ENCODE measurements at regions not wholly inside any gene's neighbourhood (a gene's known extent, or its start where the extent isn't known, plus 50 kb on each side); places are given as distances from the start of the nearest gene placed in this dataset.

DNA sequence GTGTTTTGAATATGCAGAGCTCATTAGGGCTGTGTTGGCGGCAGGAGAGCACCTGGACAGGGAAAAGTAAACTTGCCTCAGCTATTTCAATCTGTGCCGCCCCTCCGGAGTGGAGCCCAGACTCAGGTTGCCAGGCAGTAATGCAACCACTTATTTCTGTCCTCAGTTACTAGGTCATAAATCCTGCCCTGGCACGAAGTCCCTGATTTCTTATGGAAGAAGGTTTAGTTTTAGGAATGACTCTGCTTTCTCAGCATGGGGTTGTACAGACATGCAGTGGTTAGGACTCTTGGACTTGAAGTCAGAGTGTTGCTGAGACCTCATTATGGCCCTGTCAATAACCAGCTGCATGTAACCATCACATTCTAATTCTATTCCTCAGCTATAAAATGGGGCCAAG lies 98.3 kb upstream of the FGGY start:
- no TSS peak for BruUV-seq (replicated peaks)
- H3K4me3 ChIP-seq: no peak overlapping the region
- FAIRE-seq (no peak), DNase-seq (ENCODE audit: extremely low read depth in 1 of 4, low spot score in 3 of 4) (no peak), ATAC-seq (no peak)
- no peak overlapping the region for H3K27ac ChIP-seq (ENCODE audit: extremely low read depth, low read depth, low read length)
- H3K9me1 ChIP-seq (ENCODE audit: control insufficient read depth, insufficient read depth, low read length): no peaks in the 10 kb centered on the region
- H3K4me1 ChIP-seq (replicated peaks in 1 of 2; ENCODE audit: control insufficient read depth in 2 of 2, insufficient read depth in 2 of 2, low read length in 2 of 2): no peaks in the 10 kb centered on the region
- ChIA-PET CTCF (ENCODE audit: low intra/inter-chr PET ratio) (no interaction called here), POLR2A (no interaction called here)
- H3K36me3 ChIP-seq (ENCODE audit: control insufficient read depth, insufficient read depth, low read length): no peaks in the 10 kb centered on the region
- H4K20me1 ChIP-seq (replicated peaks; ENCODE audit: control insufficient read depth, insufficient read depth, low read length): no peaks in the 10 kb centered on the region
- H3K9me3 ChIP-seq (replicated peaks; ENCODE audit: control insufficient read depth, insufficient read depth, low read depth, low read length): no peaks in the 10 kb centered on the region
- intact Hi-C loops (cut with micrococcal nuclease) (no loop called here), in situ Hi-C loops (cut with MboI) (no loop called here)
- H3K79me2 ChIP-seq (ENCODE audit: control insufficient read depth, insufficient read depth, low read length): no peaks in the 10 kb centered on the region
- TF ChIP-seq SMC3 (conservative IDR thresholded peaks at IDR 0.05; ENCODE audit: insufficient read depth, low read depth, low read length) (no peak), EWSR1 (IDR thresholded peaks at IDR 0.05; ENCODE audit: borderline replicate concordance, low read depth, partially characterized antibody) (no peak), TAF9B (IDR thresholded peaks at IDR 0.05; ENCODE audit: partially characterized antibody) (no peak), ZNF586 (CRISPR knock-in tag; conservative IDR thresholded peaks at IDR 0.05) (no peak), ZFX (CRISPR knock-in tag; IDR thresholded peaks at IDR 0.05) (no peak), GTF2B (IDR thresholded peaks at IDR 0.05; ENCODE audit: extremely low read depth, insufficient read length) (no peak), DPF2 (IDR thresholded peaks at IDR 0.05) (no peak), MYC (IDR thresholded peaks at IDR 0.05; ENCODE audit: low read depth, low read length) (no peak), MYC (CRISPR knock-in tag; IDR thresholded peaks at IDR 0.05; ENCODE audit: borderline replicate concordance, low read depth) (no peak), ZNF764 (CRISPR knock-in tag; IDR thresholded peaks at IDR 0.05; ENCODE audit: low read depth) (no peak), HNRNPK (IDR thresholded peaks at IDR 0.05; ENCODE audit: low read depth, low read length, poor library complexity, severe bottlenecking) (no peak), ILF3 (IDR thresholded peaks at IDR 0.05; ENCODE audit: borderline replicate concordance) (no peak), PHF20 (IDR thresholded peaks at IDR 0.05; ENCODE audit: partially characterized antibody) (no peak)
- TF ChIP-seq, protein P1, sequence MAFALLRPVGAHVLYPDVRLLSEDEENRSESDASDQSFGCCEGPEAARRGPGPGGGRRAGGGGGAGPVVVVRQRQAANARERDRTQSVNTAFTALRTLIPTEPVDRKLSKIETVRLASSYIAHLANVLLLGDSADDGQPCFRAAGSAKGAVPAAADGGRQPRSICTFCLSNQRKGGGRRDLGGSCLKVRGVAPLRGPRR (CRISPR knock-in tag; IDR thresholded peaks at IDR 0.05): no peak
- TF ChIP-seq, protein P2, sequence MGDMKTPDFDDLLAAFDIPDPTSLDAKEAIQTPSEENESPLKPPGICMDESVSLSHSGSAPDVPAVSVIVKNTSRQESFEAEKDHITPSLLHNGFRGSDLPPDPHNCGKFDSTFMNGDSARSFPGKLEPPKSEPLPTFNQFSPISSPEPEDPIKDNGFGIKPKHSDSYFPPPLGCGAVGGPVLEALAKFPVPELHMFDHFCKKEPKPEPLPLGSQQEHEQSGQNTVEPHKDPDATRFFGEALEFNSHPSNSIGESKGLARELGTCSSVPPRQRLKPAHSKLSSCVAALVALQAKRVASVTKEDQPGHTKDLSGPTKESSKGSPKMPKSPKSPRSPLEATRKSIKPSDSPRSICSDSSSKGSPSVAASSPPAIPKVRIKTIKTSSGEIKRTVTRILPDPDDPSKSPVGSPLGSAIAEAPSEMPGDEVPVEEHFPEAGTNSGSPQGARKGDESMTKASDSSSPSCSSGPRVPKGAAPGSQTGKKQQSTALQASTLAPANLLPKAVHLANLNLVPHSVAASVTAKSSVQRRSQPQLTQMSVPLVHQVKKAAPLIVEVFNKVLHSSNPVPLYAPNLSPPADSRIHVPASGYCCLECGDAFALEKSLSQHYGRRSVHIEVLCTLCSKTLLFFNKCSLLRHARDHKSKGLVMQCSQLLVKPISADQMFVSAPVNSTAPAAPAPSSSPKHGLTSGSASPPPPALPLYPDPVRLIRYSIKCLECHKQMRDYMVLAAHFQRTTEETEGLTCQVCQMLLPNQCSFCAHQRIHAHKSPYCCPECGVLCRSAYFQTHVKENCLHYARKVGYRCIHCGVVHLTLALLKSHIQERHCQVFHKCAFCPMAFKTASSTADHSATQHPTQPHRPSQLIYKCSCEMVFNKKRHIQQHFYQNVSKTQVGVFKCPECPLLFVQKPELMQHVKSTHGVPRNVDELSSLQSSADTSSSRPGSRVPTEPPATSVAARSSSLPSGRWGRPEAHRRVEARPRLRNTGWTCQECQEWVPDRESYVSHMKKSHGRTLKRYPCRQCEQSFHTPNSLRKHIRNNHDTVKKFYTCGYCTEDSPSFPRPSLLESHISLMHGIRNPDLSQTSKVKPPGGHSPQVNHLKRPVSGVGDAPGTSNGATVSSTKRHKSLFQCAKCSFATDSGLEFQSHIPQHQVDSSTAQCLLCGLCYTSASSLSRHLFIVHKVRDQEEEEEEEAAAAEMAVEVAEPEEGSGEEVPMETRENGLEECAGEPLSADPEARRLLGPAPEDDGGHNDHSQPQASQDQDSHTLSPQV (IDR thresholded peaks at IDR 0.05): no peak
- TF ChIP-seq, protein P3, sequence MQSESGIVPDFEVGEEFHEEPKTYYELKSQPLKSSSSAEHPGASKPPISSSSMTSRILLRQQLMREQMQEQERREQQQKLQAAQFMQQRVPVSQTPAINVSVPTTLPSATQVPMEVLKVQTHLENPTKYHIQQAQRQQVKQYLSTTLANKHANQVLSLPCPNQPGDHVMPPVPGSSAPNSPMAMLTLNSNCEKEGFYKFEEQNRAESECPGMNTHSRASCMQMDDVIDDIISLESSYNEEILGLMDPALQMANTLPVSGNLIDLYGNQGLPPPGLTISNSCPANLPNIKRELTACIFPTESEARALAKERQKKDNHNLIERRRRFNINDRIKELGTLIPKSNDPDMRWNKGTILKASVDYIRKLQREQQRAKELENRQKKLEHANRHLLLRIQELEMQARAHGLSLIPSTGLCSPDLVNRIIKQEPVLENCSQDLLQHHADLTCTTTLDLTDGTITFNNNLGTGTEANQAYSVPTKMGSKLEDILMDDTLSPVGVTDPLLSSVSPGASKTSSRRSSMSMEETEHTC (IDR thresholded peaks at IDR 0.05): no peak
- H2AFZ ChIP-seq (ENCODE audit: low read depth, low read length): no peak overlapping the region
- H3K27me3 ChIP-seq (ENCODE audit: control insufficient read depth in 2 of 2, insufficient read depth in 2 of 2, low read length in 2 of 2): peaks cover 5 to 7% of the 10 kb centered on the region in 2 experiments; a peak in 3 of 5 replicates
- H3K9ac ChIP-seq (ENCODE audit: insufficient read depth in 1 of 2, low read depth in 2 of 2, low read length in 2 of 2): no peak overlapping the region
- WGBS (ENCODE audit: insufficient coverage, low coverage, missing lambda C conversion rate): 0% methylated on average over 4 of the region's 4 CpGs
- H3K4me2 ChIP-seq (ENCODE audit: insufficient read depth, low read length): no peak overlapping the region
